GM13976 (cell line): ENCODE measurements at regions not wholly inside any gene's neighbourhood (a gene's known extent, or its start where the extent isn't known, plus 50 kb on each side); places are given as distances from the start of the nearest gene placed in this dataset.
A peak's percentile ranks its signal among the peaks of the same experiment; 100 is the strongest.
"Not testable (repeated sequence)": the region's sequence is repeated elsewhere in the genome, so short reads cannot be mapped to it uniquely, and the experiment has no call there.

Experiments
- DNase-seq: peaks from one replicate; pipeline ENCODE4 v3.0.0; 2012; ENCODE audit warnings: low spot score
- CTCF ChIP-seq: IDR thresholded peaks from 2 replicates; pipeline ENCODE4 v1.5.1; 2012; ENCODE audit warnings: borderline replicate concordance, mild to moderate bottlenecking; ENCODE audit not compliant: insufficient read depth; ENCODE audit errors: extremely low read depth, missing control alignments, control extremely low read depth
- in situ Hi-C: fragments of 300-500 bp; cut with MboI; formaldehyde crosslinking; loops from one replicate; pipeline ENCODE4 v1.12.0; 2022; ENCODE audit warnings: low sequenced_read_pairs, mixed read lengths, inconsistent platforms; ENCODE audit not compliant: unreplicated experiment

GRCh38 chr6:27159725-27160124 lies 87.8 kb upstream of the PRSS16 start:
- no peak for TF ChIP-seq CTCF
- DNase-seq: no peak
- in situ Hi-C loops: loop anchor here (10.0 kb wide), 2 partner anchors 645 to 735 kb away; a partner anchor contains a TSS

- DNase-seq: no peak
- in situ Hi-C loops: no loop called here
- TF ChIP-seq CTCF: no peak
These were observed 86.4 kb upstream of the PRSS16 start for GRCh38 chr6:27161115-27161514.

DNA sequence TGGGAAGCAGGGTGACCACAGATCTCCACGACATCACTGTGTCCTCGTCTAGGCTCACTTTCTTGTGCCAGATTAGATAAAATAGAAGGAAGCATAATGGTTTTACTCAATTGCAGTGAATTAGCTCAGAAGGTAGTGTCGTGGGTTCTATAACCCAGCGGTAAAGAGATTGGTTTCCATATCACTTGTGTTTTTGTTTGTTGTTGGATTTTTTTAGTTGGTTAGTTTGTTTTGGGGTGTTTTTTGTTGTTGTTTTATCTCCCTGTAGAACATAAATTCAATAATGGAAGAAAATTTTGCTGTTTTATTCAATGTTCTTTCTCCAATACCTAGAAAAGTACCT lies 85.9 kb upstream of the PRSS16 start:
- TF ChIP-seq CTCF: no peak
- DNase-seq: no peak
- in situ Hi-C loops: no loop called here

GRCh38 chr6:27161946-27162603 lies 85.4 kb upstream of the PRSS16 start:
- TF ChIP-seq CTCF: peak; percentile 36
- DNase-seq: peak; percentile 36
- in situ Hi-C loops: no loop called here

GRCh38 chr6:27163834-27164233 lies 83.7 kb upstream of the PRSS16 start:
- TF ChIP-seq CTCF: no peak
- in situ Hi-C loops: no loop called here
- no peak for DNase-seq

DNA sequence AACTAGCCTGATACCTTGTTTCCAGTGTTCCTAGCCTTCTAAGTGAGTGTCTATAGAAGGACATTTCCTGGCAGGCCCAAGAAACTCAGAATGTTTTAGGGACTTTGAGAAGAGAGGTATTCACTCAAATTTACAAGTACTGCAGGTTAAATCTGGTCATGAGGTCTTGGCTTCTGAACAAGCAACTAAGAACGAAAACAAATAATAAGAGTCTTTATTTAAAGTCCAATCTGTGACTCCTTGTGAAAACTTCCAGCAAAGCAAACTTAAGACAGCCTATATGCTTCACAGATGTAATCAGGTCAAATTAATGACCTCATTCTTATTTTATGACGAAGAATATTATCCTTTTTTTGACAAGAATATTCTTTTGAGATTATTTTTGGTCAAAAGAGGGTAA lies 79.4 kb upstream of the PRSS16 start:
- no peak for TF ChIP-seq CTCF
- DNase-seq: no peak
- in situ Hi-C loops: no loop called here

DNA sequence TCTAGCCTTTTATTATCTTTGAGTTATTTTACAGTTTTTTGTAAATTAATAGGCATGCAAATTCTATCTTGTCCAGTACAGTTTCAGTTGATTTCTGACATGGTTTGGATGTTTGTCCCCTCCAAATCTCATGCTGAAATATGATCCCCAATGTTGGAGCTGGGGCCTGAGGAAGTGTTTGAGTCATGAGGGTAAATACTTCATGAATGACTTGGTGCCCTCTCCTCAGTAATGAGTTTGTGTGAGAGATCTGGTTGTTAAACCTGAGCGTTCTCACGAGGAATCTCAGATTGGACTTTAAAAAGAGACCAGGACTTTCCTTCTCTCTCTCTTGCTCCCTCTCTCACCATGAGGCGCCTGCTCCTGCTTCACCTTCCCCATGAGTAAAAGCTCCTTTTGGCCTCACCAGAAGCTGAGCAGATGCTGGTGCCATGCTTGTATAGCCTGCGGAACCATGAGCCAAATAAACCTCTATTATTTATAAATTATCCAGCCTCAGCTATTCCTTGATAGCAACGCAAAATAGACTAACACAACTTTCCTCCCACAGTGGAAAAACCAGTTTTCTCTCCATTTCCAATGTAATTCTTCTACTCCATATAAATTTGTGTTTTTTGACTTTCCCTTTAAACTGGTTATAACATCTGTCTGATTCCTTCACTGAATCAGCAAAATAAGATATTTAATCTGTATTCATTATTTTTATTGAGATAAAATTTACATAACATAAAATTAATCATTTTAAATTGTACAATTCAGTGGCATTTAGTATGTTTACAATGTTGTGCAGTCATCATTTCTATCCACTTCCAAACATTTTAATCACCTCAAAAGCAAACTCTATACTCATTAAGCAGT lies 78.7 kb upstream of the PRSS16 start:
- TF ChIP-seq CTCF: no peak
- in situ Hi-C loops: no loop called here
- DNase-seq: no peak

GRCh38 chr6:27172524-27173231 lies 74.8 kb upstream of the PRSS16 start:
- in situ Hi-C loops, DNase-seq: not testable (repeated sequence)

- in situ Hi-C loops, DNase-seq: not testable (repeated sequence)
These were observed 74.3 kb upstream of the PRSS16 start for GRCh38 chr6:27173232-27173601.
